ENCODE measurements at regions not wholly inside any gene's neighbourhood (a gene's known extent, or its start where the extent isn't known, plus 50 kb on each side); places are given as distances from the start of the nearest gene placed in this dataset.
"Not testable (repeated sequence)": the region's sequence is repeated elsewhere in the genome, so short reads cannot be mapped to it uniquely, and the experiment has no call there.

DNA sequence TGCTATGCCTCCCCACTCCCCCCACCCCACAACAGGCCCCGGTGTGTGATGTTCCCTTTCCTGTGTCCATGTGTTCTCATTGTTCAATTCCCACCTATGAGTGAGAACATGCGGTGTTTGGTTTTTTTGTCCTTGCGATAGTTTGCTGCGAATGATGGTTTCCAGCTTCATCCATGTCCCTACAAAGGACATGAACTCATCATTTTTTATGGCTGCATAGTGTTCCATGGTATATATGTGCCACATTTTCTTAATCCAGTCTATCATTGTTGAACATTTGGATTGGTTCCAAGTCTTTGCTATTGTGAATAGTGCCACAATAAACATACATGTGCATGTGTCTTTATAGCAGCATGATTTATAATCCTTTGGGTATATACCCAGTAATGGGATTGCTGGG, 55.3 kb upstream of the GARIN1A start:
- DNase-seq (ENCODE audit: low spot score); intact Hi-C loops (cut with DNase I): not testable (repeated sequence)
